ENCODE measurements at regions not wholly inside any gene's neighbourhood (a gene's known extent, or its start where the extent isn't known, plus 50 kb on each side); places are given as distances from the start of the nearest gene placed in this dataset.

DNA sequence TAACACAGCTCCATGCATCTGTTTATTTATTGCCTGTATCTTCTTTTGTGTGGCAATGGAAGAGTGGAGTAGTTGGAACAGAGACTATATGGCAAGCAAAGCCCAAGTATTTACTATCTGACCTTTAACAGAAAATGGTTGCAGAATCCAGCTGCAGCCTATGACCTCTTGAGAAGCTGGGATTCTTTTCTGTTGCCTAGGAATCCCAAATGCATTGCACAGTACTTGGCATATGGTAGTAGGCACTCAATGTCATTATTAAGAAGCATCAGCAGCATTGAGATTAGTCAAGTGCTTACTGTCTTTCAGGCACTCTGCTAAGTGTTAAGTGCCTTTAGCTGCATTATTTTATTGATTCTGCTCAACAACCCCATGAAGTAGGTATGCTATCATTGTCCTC, 331.6 kb downstream of the CCDC85A start:
- H3K4me1 ChIP-seq (ENCODE audit: control insufficient read depth, insufficient read depth, low read length) = peaks cover 30% of the 10 kb centered on the region
- DNase-seq (ENCODE audit: low read depth) = no peak

DNA sequence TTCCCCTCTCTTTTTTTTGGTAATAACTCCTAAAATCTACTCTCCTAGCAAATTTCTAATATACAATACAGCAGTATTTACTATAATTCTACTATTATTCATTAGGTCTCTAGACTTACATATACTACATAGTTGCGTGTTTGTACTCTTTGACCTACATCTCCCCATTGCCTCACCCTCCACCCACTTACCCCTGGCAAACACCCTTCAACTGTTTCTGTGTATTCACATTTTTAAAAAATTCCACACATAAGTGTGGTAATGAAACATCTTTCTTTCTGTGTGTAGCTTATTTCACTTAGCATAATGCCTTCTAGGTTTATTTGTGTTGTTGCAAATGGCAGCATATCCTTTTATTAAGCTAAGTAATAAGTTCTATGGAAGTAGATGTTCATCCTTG, 336.0 kb downstream of the CCDC85A start:
- Histone ChIP-seq H3K27me3 (replicated peaks; ENCODE audit: control insufficient read depth, insufficient read depth, low read length) (no peaks in the 10 kb centered on the region), H3K4me1 (ENCODE audit: control insufficient read depth, insufficient read depth, low read length) (peaks cover 58% of the 10 kb centered on the region), H3K36me3 (ENCODE audit: control insufficient read depth, insufficient read depth, low read length, severe bottlenecking) (no peaks in the 10 kb centered on the region), H3K9me3 (ENCODE audit: control insufficient read depth, low read length) (no peaks in the 10 kb centered on the region), H3K4me3 (ENCODE audit: low read length) (no peak overlapping the region), H3K9ac (ENCODE audit: low read length) (no peak overlapping the region)
- DNase-seq (ENCODE audit: low read depth) = peak; percentile 44

More for the DNA sequence above, 331.6 kb downstream of the CCDC85A start:
- Histone ChIP-seq H3K4me3 (ENCODE audit: low read length) (no peak overlapping the region), H3K27me3 (replicated peaks; ENCODE audit: control insufficient read depth, insufficient read depth, low read length) (no peaks in the 10 kb centered on the region), H3K36me3 (ENCODE audit: control insufficient read depth, insufficient read depth, low read length, severe bottlenecking) (no peaks in the 10 kb centered on the region), H3K9me3 (ENCODE audit: control insufficient read depth, low read length) (peaks cover 4% of the 10 kb centered on the region), H3K9ac (ENCODE audit: low read length) (no peak overlapping the region)

DNA sequence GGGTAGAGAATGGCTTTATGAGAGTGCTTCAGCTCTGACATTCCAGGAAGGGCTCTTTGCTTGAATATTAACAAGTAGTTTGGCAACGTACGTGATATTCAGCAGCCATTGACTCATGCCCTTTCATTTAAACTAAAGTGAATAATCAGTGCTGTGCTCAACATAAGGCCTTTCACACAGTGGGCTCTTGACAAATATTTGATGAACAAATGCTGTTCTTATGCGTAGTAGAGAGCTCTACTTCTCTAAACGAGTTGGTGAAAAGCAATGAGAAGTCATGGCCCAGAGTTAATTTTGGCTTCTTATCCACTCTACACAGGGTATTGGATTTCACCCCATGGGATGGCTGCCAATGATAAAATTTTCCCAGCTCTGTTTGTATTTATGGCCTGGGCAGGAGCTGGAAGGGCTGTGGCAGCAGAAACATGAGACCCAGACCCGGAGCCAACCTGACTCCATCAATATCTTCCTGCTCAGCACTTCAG, 338.9 kb downstream of the CCDC85A start:
- H3K9me3 ChIP-seq (ENCODE audit: control insufficient read depth, low read length) = no peaks in the 10 kb centered on the region
- H3K4me1 ChIP-seq (ENCODE audit: control insufficient read depth, insufficient read depth, low read length) = peaks cover 48% of the 10 kb centered on the region
- H3K9ac ChIP-seq (ENCODE audit: low read length) = peak overlapping the region; percentile 77
- H3K36me3 ChIP-seq (ENCODE audit: control insufficient read depth, insufficient read depth, low read length, severe bottlenecking) = no peaks in the 10 kb centered on the region
- peak; percentile 83 for DNase-seq (ENCODE audit: low read depth)
- no peaks in the 10 kb centered on the region for H3K27me3 ChIP-seq (replicated peaks; ENCODE audit: control insufficient read depth, insufficient read depth, low read length)
- H3K4me3 ChIP-seq (ENCODE audit: low read length) = peak overlapping the region; percentile 48

DNA sequence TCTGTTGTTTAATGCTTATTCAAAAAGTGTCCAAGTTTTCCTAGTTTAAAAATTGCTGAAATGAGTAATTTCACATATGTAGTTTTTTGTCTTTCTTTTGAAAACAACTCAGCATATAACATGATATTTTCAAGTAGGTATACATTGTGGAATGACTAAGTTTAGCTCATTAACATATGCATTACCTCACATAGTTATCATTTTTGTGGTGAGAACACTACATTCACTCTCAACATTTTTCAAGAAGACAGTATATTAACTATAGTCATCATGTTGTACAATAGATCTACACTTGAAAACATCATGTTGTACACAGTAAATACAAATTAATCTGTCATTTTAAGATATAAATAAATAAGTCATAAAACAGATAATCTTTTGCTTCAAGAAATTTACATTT, 340.0 kb downstream of the CCDC85A start:
- no peaks in the 10 kb centered on the region for H3K27me3 ChIP-seq (replicated peaks; ENCODE audit: control insufficient read depth, insufficient read depth, low read length)
- H3K36me3 ChIP-seq (ENCODE audit: control insufficient read depth, insufficient read depth, low read length, severe bottlenecking) = no peaks in the 10 kb centered on the region
- H3K9me3 ChIP-seq (ENCODE audit: control insufficient read depth, low read length) = no peaks in the 10 kb centered on the region
- peaks cover 44% of the 10 kb centered on the region for H3K4me1 ChIP-seq (ENCODE audit: control insufficient read depth, insufficient read depth, low read length)
- peak overlapping the region; percentile 48 for H3K4me3 ChIP-seq (ENCODE audit: low read length)
- DNase-seq (ENCODE audit: low read depth) = no peak
- peak overlapping the region; percentile 77 for H3K9ac ChIP-seq (ENCODE audit: low read length)

DNA sequence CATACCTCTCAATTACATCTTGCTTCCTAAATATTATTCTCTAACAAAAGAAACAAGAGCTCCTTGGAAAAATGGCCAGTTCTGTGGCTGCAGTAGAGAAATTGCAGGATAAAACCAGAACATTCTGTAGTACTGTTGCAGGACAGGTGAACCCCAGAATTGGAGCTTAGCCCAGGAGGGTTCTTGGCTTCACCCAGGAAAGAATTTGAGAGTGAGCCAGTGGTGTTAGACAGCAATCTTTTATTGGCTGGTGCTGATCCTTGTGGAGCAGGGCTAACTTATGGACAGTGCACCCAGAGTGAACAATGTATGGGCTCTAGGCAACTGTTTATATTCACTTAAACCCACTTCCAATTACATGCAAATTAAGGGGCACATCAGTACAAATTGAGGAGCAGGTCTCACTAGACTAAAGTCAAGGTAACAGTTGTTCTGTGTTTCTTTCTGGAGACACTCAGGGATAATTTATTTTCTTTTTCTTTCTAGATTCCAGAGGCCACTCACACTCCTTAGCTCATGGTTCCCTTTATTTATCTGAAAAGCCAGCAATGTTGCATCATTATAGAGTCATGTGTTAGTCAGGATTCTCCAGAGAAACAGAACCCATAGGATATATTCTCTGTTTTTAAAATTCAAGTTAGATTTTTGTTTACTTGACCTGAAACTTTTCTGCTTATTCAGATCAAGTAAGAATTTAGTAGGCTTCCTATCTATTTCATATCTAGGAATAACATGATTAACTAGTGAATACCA, 348.1 kb downstream of the CCDC85A start:
- no peak overlapping the region for H3K9ac ChIP-seq (ENCODE audit: low read length)
- no peaks in the 10 kb centered on the region for H3K36me3 ChIP-seq (ENCODE audit: control insufficient read depth, insufficient read depth, low read length, severe bottlenecking)
- no peaks in the 10 kb centered on the region for H3K9me3 ChIP-seq (ENCODE audit: control insufficient read depth, low read length)
- peak; percentile 67 for DNase-seq (ENCODE audit: low read depth)
- H3K4me3 ChIP-seq (ENCODE audit: low read length) = no peak overlapping the region
- H3K27me3 ChIP-seq (replicated peaks; ENCODE audit: control insufficient read depth, insufficient read depth, low read length) = no peaks in the 10 kb centered on the region
- peaks cover 11% of the 10 kb centered on the region for H3K4me1 ChIP-seq (ENCODE audit: control insufficient read depth, insufficient read depth, low read length)

DNA sequence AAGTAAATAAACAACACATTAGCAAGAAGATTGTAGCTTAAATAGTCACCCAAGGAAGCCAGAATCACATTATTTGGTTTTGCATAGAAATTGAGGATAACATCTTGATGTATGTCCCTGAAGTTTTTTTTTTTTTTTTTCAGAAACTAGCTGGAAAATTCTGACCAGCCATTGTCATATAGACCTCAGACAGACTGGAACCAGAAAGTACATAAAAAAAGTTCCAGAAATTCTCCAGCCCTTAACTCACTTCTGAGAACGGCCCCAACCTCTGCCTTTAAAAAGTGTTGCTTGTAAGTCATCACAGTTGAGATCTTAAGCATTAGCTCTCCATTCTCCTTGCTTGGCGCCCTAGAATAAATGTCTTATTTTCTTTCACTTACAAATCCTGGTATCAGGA, 350.5 kb downstream of the CCDC85A start:
- Histone ChIP-seq H3K27me3 (replicated peaks; ENCODE audit: control insufficient read depth, insufficient read depth, low read length) (no peaks in the 10 kb centered on the region), H3K4me1 (ENCODE audit: control insufficient read depth, insufficient read depth, low read length) (peaks cover 11% of the 10 kb centered on the region), H3K4me3 (ENCODE audit: low read length) (no peak overlapping the region), H3K9ac (ENCODE audit: low read length) (no peak overlapping the region), H3K9me3 (ENCODE audit: control insufficient read depth, low read length) (no peaks in the 10 kb centered on the region), H3K36me3 (ENCODE audit: control insufficient read depth, insufficient read depth, low read length, severe bottlenecking) (no peaks in the 10 kb centered on the region)
- peak; percentile 64 for DNase-seq (ENCODE audit: low read depth)

DNA sequence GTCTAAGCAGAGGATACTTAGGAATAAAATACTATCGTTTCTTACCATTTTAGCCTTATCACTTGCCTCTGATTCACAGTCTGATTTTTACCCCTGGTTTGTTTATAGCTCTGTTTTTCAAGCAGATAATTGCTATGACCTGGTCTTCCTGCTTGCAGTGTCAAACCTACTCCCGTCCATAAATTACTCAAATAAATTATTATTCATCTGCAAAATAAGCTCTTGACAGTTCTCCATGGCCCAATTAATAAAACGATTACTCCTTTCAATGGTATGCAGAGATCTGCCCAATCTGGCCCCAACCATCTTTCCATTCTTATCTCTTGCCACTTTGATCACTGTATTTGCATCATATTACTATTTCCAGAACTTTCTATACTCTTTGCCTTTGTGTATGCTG, 354.0 kb downstream of the CCDC85A start:
- H3K4me3 ChIP-seq (ENCODE audit: low read length) = no peak overlapping the region
- peaks cover 3% of the 10 kb centered on the region for H3K4me1 ChIP-seq (ENCODE audit: control insufficient read depth, insufficient read depth, low read length)

DNA sequence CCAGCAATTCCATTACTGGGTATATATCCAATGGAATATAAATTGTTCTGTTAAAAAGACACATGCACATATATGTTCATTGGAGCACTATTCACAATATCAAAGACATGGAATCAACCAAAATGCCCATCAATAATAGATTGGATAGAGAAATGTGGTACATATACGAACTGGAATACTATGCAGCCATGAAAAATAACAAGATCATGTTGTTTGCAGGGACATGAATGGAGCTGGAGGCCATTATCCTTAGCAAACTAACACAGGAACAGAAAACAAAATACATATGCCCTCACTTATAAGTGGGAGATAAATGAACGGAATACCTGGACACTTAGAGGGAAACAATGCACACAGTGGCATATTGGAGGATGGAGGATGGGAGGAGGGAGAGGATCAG, 355.8 kb downstream of the CCDC85A start:
- Histone ChIP-seq H3K4me1 (ENCODE audit: control insufficient read depth, insufficient read depth, low read length) (no peaks in the 10 kb centered on the region), H3K36me3 (ENCODE audit: control insufficient read depth, insufficient read depth, low read length, severe bottlenecking) (no peaks in the 10 kb centered on the region), H3K9me3 (ENCODE audit: control insufficient read depth, low read length) (no peaks in the 10 kb centered on the region), H3K9ac (ENCODE audit: low read length) (no peak overlapping the region), H3K27me3 (replicated peaks; ENCODE audit: control insufficient read depth, insufficient read depth, low read length) (no peaks in the 10 kb centered on the region), H3K4me3 (ENCODE audit: low read length) (no peak overlapping the region)
- DNase-seq (ENCODE audit: low read depth) = no peak

More for the DNA sequence above, 354.0 kb downstream of the CCDC85A start:
- Histone ChIP-seq H3K9ac (ENCODE audit: low read length) (no peak overlapping the region), H3K9me3 (ENCODE audit: control insufficient read depth, low read length) (no peaks in the 10 kb centered on the region), H3K36me3 (ENCODE audit: control insufficient read depth, insufficient read depth, low read length, severe bottlenecking) (no peaks in the 10 kb centered on the region), H3K27me3 (replicated peaks; ENCODE audit: control insufficient read depth, insufficient read depth, low read length) (no peaks in the 10 kb centered on the region)
- DNase-seq (ENCODE audit: low read depth) = no peak

DNA sequence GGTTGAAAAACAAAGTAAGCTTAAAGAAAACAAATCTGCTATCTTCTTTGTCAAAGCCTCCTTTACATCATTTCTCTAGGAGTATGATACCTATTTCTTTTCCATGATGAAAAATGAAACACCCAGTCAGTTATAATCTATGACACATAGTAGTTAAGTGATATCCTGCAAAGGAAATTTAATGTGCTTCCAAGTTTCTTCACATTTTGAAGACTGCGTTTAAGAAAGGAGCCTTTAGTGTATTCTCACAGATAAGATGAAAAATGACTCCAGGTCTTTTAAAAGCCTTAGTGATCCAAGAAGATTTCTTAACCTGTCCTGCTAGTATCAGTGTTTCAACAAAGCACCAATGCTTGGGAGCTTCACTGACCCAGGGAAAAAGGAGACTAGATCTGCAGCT, 356.7 kb downstream of the CCDC85A start:
- Histone ChIP-seq H3K4me3 (ENCODE audit: low read length) (no peak overlapping the region), H3K9ac (ENCODE audit: low read length) (no peak overlapping the region), H3K9me3 (ENCODE audit: control insufficient read depth, low read length) (no peaks in the 10 kb centered on the region), H3K4me1 (ENCODE audit: control insufficient read depth, insufficient read depth, low read length) (no peaks in the 10 kb centered on the region), H3K27me3 (replicated peaks; ENCODE audit: control insufficient read depth, insufficient read depth, low read length) (no peaks in the 10 kb centered on the region), H3K36me3 (ENCODE audit: control insufficient read depth, insufficient read depth, low read length, severe bottlenecking) (no peaks in the 10 kb centered on the region)
- DNase-seq (ENCODE audit: low read depth) = no peak

DNA sequence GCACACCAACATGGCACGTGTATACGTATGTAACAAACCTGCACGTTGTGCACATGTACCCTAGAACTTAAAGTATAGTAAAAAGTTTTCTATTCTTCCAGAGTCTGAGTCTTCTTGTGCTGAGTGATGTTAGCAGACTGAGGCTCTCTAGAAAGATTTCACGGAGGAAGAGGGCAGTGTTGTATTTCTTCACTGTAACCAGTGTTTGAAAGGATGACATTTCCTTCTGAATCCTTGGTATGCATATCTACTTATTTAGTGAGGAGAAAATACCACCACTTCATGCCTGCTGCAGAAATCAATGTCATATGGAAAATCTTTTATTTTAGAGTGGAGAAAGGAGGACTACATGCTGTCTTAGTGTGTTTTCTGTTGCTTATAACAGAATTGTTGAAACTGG, 357.1 kb downstream of the CCDC85A start:
- H3K9ac ChIP-seq (ENCODE audit: low read length) = no peak overlapping the region
- no peaks in the 10 kb centered on the region for H3K36me3 ChIP-seq (ENCODE audit: control insufficient read depth, insufficient read depth, low read length, severe bottlenecking)
- no peaks in the 10 kb centered on the region for H3K9me3 ChIP-seq (ENCODE audit: control insufficient read depth, low read length)
- peak; percentile 48 for DNase-seq (ENCODE audit: low read depth)
- H3K27me3 ChIP-seq (replicated peaks; ENCODE audit: control insufficient read depth, insufficient read depth, low read length) = no peaks in the 10 kb centered on the region
- no peaks in the 10 kb centered on the region for H3K4me1 ChIP-seq (ENCODE audit: control insufficient read depth, insufficient read depth, low read length)
- H3K4me3 ChIP-seq (ENCODE audit: low read length) = no peak overlapping the region

DNA sequence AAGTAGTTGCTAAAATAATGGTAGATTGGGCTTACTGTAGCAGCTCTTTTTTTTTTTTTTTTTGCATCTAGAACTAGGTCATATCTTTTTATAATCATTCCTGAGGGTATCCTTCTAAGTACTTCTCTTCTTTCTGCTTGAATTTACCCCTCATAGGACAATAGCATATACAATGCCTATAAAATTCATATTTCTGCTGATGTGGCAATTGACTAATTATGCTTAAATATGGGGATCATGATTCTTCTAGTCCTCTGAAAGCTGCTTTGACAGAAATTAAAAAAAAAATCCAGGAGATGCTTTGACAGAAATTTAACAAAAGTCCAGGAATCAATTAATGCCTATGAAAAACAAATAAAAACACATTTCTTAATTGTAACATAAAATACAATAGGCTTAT, 358.4 kb downstream of the CCDC85A start:
- DNase-seq (ENCODE audit: low read depth) = no peak
- Histone ChIP-seq H3K9me3 (ENCODE audit: control insufficient read depth, low read length) (no peaks in the 10 kb centered on the region), H3K4me3 (ENCODE audit: low read length) (no peak overlapping the region), H3K9ac (ENCODE audit: low read length) (no peak overlapping the region), H3K27me3 (replicated peaks; ENCODE audit: control insufficient read depth, insufficient read depth, low read length) (no peaks in the 10 kb centered on the region), H3K36me3 (ENCODE audit: control insufficient read depth, insufficient read depth, low read length, severe bottlenecking) (no peaks in the 10 kb centered on the region), H3K4me1 (ENCODE audit: control insufficient read depth, insufficient read depth, low read length) (no peaks in the 10 kb centered on the region)

DNA sequence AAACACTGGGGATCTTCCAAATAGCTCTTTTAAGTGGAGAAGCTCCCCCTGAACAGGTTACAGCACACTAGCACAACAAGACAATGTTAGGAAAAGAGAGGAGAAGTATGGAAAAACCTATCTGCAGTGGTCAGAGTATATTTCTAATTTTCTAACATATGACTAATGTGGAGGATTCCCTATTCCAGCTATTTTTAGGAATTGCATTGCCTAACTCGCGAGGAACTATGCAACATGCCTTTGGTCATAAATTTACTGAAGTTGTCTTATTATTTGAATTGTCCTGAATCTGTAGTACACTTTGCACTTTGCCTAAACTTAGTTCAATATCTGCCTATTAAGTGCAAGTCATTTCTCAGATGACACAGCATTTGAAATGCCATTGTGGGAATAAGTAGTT, 381.4 kb downstream of the CCDC85A start:
- no peaks in the 10 kb centered on the region for H3K9me3 ChIP-seq (ENCODE audit: control insufficient read depth, low read length)
- DNase-seq (ENCODE audit: low read depth) = peak; percentile 36
- H3K9ac ChIP-seq (ENCODE audit: low read length) = no peak overlapping the region
- H3K4me3 ChIP-seq (ENCODE audit: low read length) = no peak overlapping the region
- H3K36me3 ChIP-seq (ENCODE audit: control insufficient read depth, insufficient read depth, low read length, severe bottlenecking) = no peaks in the 10 kb centered on the region
- H3K4me1 ChIP-seq (ENCODE audit: control insufficient read depth, insufficient read depth, low read length) = peaks cover 12% of the 10 kb centered on the region
- H3K27me3 ChIP-seq (replicated peaks; ENCODE audit: control insufficient read depth, insufficient read depth, low read length) = no peaks in the 10 kb centered on the region
